Endothelial cell of umbilical vein (primary cell): ENCODE measurements at regions not wholly inside any gene's neighbourhood (a gene's known extent, or its start where the extent isn't known, plus 50 kb on each side); places are given as distances from the start of the nearest gene placed in this dataset.

Source experiments
- CTCF ChIP-seq, 2 donors: IDR thresholded peaks; 1 replicate in 1 of 2; 2 replicates in 1 of 2; pipeline ENCODE4 v1.5.1; 2011; ENCODE audit warnings: low read length in 2 of 2, mild to moderate bottlenecking in 2 of 2, moderate library complexity in 2 of 2, control low read depth in 1 of 2, inconsistent platforms in 1 of 2, low read depth in 1 of 2; ENCODE audit not compliant: insufficient read depth in 1 of 2; ENCODE audit errors: extremely low read depth in 1 of 2
- EZH2 ChIP-seq: IDR thresholded peaks from 2 replicates; pipeline ENCODE4 v1.6.1; 2012; ENCODE audit warnings: borderline replicate concordance, low read depth, mild to moderate bottlenecking, moderate library complexity, low read length, inconsistent platforms; ENCODE audit not compliant: severe bottlenecking
- JUN ChIP-seq: IDR thresholded peaks from 2 replicates; pipeline ENCODE4 v1.6.1; 2011; ENCODE audit warnings: borderline replicate concordance, low read depth; ENCODE audit not compliant: insufficient read length, insufficient read depth
- MAX ChIP-seq: IDR thresholded peaks from 2 replicates; pipeline ENCODE4 v1.6.1; 2011; ENCODE audit not compliant: insufficient read depth, insufficient read length
- MYC ChIP-seq: IDR thresholded peaks from one replicate; pipeline ENCODE4 v1.6.1; 2011; ENCODE audit warnings: mild to moderate bottlenecking, low read depth, low read length
- POLR2A ChIP-seq: IDR thresholded peaks from 2 replicates; pipeline ENCODE4 v1.6.1; 2012; ENCODE audit warnings: low read depth, mild to moderate bottlenecking, control low read depth, low read length
- POLR2AphosphoS5 ChIP-seq: IDR thresholded peaks from 2 replicates; pipeline ENCODE4 v1.6.1; 2012; ENCODE audit warnings: low read depth, mild to moderate bottlenecking, control low read depth, low read length, moderate library complexity; ENCODE audit not compliant: insufficient read depth

DNA sequence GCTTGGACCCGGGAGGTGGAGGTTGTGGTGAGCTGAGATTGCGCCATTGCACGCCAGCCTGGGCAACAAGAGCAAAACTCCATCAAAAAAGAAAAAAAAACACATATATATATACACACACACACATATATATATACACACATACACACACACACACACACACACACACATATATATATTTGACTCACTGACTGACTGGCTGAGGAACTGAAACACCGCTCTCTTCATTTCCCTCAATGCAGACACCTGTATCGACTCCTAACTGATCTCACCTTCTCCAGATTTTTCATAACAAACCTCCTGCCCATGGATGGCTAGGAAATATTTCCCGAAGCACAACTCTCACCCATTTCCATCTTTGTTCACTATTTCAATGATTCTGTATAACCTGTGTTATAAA, 140.7 kb upstream of the ANO3 start:
- TF ChIP-seq POLR2AphosphoS5 (no peak), CTCF (IDR thresholded peaks at IDR 0.05; ENCODE audit: extremely low read depth in 1 of 2, insufficient read depth in 1 of 2, low read depth in 1 of 2, low read length in 2 of 2) (no peak), MYC (no peak), POLR2A (no peak), EZH2 (no peak), JUN (no peak), MAX (no peak)
